ENCODE measurements at regions not wholly inside any gene's neighbourhood (a gene's known extent, or its start where the extent isn't known, plus 50 kb on each side); places are given as distances from the start of the nearest gene placed in this dataset.

DNA sequence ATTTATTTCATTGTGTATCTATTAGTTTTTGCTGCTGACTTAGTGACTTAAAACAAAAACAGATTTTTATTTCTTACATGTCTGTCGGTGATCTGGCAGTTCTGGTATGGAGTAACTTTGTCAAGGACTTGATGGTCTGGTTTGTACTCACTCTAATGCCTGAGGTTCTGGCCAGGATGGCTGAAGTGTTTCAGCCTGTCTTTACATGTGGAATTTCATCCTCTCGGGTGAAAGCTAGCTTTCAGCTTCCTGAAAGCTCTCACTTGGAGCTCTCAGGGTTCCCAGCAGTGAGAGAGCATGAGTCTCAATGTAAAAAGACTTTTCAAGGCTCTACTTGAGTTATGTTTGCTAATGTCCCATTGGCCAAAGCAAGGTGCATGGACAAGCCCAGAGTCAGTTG is 216.4 kb downstream of the NR4A2 start:
- no peak overlapping the region for H3K4me3 ChIP-seq
- H3K9me3 ChIP-seq, result no peaks in the 10 kb centered on the region
- TF ChIP-seq POLR2A (IDR thresholded peaks at IDR 0.05), result no peak
- TF ChIP-seq, protein P1, sequence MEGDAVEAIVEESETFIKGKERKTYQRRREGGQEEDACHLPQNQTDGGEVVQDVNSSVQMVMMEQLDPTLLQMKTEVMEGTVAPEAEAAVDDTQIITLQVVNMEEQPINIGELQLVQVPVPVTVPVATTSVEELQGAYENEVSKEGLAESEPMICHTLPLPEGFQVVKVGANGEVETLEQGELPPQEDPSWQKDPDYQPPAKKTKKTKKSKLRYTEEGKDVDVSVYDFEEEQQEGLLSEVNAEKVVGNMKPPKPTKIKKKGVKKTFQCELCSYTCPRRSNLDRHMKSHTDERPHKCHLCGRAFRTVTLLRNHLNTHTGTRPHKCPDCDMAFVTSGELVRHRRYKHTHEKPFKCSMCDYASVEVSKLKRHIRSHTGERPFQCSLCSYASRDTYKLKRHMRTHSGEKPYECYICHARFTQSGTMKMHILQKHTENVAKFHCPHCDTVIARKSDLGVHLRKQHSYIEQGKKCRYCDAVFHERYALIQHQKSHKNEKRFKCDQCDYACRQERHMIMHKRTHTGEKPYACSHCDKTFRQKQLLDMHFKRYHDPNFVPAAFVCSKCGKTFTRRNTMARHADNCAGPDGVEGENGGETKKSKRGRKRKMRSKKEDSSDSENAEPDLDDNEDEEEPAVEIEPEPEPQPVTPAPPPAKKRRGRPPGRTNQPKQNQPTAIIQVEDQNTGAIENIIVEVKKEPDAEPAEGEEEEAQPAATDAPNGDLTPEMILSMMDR (IDR thresholded peaks at IDR 0.05), result no peak
- no peaks in the 10 kb centered on the region for H3K27me3 ChIP-seq
- no peak for DNase-seq
- intact Hi-C loops (cut with DNase I), result no loop called here
- WGBS, 2 donors, result 29 to 38% methylated on average over 2 of the region's 2 CpGs
- H3K4me1 ChIP-seq, result peaks cover 2 to 33% (median 6%) of the 10 kb centered on the region in 3 donors
- H3K27ac ChIP-seq, result peak overlapping the region in 3 of 4 donors; percentile 48 to 60 (median 56)
- no peaks in the 10 kb centered on the region for H3K36me3 ChIP-seq

DNA sequence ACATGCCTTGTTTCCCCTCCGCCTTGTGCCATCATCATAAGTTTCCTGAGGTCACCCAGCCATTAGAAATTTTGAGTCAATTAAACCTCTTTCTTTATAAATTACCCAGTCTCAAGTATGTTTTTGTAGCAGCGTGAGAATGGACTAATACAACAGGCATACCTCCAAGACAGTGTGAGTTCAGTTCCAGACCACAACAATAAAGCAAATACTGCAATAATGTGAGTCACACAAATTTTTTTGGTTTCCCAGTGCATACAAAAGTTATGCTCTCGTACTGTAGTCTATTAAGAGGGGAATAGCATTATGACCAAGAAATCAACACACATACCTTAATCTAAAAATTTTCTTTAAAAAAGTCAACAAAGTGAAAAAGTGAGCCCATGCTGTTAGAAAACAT is 217.2 kb downstream of the NR4A2 start:
- Histone ChIP-seq H3K36me3 (no peaks in the 10 kb centered on the region), H3K9me3 (no peaks in the 10 kb centered on the region), H3K4me1 (peaks cover 2 to 33% (median 6%) of the 10 kb centered on the region in 3 donors), H3K27ac (peak overlapping the region; percentile 32 to 60 (median 52)), H3K4me3 (no peak overlapping the region), H3K27me3 (no peaks in the 10 kb centered on the region)
- intact Hi-C loops (cut with DNase I), result no loop called here
- WGBS, 2 donors, result 35 to 42% methylated on average over 3 of the region's 3 CpGs
- DNase-seq, result no peak
- TF ChIP-seq POLR2A (IDR thresholded peaks at IDR 0.05), result no peak
- TF ChIP-seq, protein P1 (IDR thresholded peaks at IDR 0.05), result no peak

DNA sequence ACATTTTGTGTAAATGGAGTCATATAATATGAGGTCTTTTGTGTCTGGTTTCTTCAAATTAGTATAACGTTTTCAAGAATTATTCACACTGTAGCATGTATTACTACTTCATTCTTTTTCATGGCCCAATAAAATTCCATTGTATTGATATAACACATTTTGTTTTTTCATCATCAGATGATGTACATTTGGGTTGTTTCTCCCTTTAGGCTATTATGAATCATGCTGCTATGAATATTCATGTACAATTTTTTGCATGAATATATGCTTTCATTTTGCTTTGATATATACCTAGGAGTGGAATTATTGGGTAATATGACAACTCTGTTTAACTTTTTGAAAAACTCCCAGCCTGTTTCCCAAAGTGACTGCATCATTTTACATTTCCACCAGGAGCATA is 220.2 kb downstream of the NR4A2 start:
- TF ChIP-seq, protein P1 (IDR thresholded peaks at IDR 0.05), result no peak
- no peak for TF ChIP-seq POLR2A (IDR thresholded peaks at IDR 0.05)
- no peaks in the 10 kb centered on the region for H3K27me3 ChIP-seq
- intact Hi-C loops (cut with DNase I), result no loop called here
- peaks cover 2 to 27% (median 6%) of the 10 kb centered on the region in 3 donors for H3K4me1 ChIP-seq
- no peaks in the 10 kb centered on the region for H3K36me3 ChIP-seq
- DNase-seq, result no peak
- H3K4me3 ChIP-seq, result no peak overlapping the region
- H3K27ac ChIP-seq, result no peak overlapping the region
- 24 to 62% methylated on average over 1 of the region's 1 CpG for WGBS, 2 donors
- no peaks in the 10 kb centered on the region for H3K9me3 ChIP-seq

DNA sequence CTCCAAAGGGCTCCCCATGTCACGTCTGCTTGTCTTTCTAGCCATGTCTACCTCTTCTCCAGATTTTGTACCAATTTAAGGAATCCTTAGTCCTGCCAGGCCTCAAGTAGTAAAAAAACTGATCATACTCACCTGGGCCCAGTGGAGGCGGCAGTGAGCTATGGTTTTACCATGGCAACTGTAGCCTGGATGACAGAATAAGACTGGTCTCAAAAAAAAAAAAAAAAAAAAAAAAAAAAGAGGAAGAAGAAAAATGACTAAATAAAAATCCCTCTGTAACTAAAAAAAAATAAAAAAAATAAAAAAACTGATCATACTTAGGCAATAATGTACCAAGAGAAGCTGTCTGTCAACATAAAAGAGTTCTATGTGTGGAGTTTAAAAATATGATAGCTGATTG is 221.6 kb downstream of the NR4A2 start:
- Histone ChIP-seq H3K4me3 (no peak overlapping the region), H3K9me3 (no peaks in the 10 kb centered on the region), H3K27me3 (no peaks in the 10 kb centered on the region), H3K27ac (no peak overlapping the region), H3K36me3 (no peaks in the 10 kb centered on the region), H3K4me1 (peaks cover 2 to 14% (median 6%) of the 10 kb centered on the region in 3 donors)
- TF ChIP-seq, protein P1 (IDR thresholded peaks at IDR 0.05), result peak in 1 of 6 experiments; percentile 21
- no peak for TF ChIP-seq POLR2A (IDR thresholded peaks at IDR 0.05)
- intact Hi-C loops (cut with DNase I), result no loop called here
- WGBS, 2 donors, result 61 to 75% methylated on average over 1 to 2 of the region's 2 CpGs
- DNase-seq, result no peak

DNA sequence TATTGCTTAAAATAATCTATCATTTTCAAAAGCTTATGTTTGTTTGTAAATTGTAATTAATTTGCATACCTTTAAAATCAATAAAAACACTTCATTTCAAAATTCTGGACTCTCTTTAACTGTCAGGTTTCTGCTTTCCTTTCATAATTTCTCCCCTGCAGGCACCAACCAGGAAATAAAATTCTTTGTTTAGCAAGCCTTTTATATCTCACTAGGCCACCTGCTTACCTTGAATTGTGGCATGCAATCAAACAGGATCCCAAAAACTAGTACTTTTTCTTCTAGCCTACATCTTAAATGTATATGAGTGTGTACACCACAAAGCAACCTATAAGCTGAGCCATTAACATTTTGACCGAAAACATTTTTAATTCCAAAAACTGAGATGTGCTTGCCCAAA is 233.1 kb downstream of the NR4A2 start:
- no peak overlapping the region for H3K4me3 ChIP-seq
- no peaks in the 10 kb centered on the region for H3K36me3 ChIP-seq
- no peak for TF ChIP-seq POLR2A (IDR thresholded peaks at IDR 0.05)
- TF ChIP-seq, protein P1 (IDR thresholded peaks at IDR 0.05), result no peak
- 89 to 95% methylated on average over 1 of the region's 1 CpG for WGBS, 2 donors
- no peaks in the 10 kb centered on the region for H3K27me3 ChIP-seq
- H3K9me3 ChIP-seq, result no peaks in the 10 kb centered on the region
- intact Hi-C loops (cut with DNase I), result no loop called here
- peaks cover 0 to 26% (median 0%) of the 10 kb centered on the region in 3 donors for H3K4me1 ChIP-seq
- no peak for DNase-seq
- H3K27ac ChIP-seq, result peak overlapping the region in 2 of 4 donors; percentile 31 to 34
